GM10266 (cell line): ENCODE measurements at regions not wholly inside any gene's neighbourhood (a gene's known extent, or its start where the extent isn't known, plus 50 kb on each side); places are given as distances from the start of the nearest gene placed in this dataset.

ENCODE experiments used
- DNase-seq: peaks from one replicate; pipeline ENCODE4 v3.0.0; 2012; ENCODE audit errors: extremely low spot score
- TF ChIP-seq, protein P1 (sequence below): IDR thresholded peaks from 2 replicates; pipeline ENCODE4 v1.5.1; 2012; ENCODE audit warnings: mild to moderate bottlenecking, low read depth; ENCODE audit not compliant: control insufficient read depth, insufficient read depth; ENCODE audit errors: missing control alignments

DNA sequence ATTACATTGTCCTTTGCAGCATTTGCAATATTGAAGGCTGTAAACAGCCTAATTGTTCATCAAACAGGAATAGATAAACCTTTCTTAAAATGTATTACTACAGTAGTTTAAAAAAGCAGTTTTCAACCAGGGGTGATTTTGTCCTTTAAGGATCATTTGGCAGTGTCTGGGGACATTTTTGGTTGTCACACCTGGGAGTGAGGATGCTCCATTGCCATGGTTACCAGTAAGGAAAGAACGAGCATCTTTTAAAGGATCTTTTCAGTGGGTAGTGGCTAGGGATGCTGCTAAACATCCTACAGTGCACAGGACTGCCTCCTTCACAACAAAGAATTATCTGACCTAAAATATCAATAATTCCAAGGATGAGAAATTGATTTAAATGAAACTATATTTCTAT, 596.3 kb downstream of the HINT1 start:
- TF ChIP-seq, protein P1, sequence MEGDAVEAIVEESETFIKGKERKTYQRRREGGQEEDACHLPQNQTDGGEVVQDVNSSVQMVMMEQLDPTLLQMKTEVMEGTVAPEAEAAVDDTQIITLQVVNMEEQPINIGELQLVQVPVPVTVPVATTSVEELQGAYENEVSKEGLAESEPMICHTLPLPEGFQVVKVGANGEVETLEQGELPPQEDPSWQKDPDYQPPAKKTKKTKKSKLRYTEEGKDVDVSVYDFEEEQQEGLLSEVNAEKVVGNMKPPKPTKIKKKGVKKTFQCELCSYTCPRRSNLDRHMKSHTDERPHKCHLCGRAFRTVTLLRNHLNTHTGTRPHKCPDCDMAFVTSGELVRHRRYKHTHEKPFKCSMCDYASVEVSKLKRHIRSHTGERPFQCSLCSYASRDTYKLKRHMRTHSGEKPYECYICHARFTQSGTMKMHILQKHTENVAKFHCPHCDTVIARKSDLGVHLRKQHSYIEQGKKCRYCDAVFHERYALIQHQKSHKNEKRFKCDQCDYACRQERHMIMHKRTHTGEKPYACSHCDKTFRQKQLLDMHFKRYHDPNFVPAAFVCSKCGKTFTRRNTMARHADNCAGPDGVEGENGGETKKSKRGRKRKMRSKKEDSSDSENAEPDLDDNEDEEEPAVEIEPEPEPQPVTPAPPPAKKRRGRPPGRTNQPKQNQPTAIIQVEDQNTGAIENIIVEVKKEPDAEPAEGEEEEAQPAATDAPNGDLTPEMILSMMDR = no peak
- no peak for DNase-seq

DNA sequence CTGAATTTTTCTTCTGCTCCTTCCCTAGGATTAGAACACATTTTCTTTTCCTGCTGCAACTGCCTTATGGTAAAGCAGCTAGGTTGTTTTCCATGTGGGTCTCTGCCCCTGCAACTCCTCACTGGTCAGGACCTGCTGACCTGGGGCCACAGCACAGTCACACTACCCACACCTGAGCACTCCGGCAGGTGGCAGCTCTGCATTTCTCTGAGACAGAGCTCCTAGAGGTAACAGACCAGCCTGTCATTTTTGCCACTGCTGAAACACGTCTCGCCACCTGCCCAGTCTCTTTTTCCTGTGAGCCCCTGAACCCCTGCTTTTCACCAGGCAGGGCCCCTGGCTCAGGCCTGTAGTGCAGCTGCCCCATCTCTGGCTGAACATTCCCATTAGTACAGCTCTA, 609.6 kb downstream of the HINT1 start:
- TF ChIP-seq, protein P1 = no peak
- DNase-seq = no peak

DNA sequence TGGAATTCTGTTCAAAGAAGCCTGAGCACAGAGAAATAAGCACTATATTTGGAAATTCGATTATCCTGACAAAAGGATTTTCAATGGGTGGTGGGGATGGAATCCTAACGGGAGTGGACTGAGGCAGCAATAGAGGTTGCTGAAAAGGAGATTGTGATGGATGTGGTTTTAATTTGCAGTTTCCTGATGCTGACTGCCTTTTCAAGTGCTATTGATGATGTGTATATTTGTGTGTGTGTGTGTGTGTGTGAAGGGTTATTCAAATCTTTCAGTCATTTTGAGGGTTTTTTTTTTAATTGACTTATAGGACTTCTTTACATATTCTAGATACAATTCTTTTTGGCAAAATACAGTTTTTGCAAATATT, 614.5 kb downstream of the HINT1 start:
- no peak for DNase-seq
- TF ChIP-seq, protein P1 = no peak

DNA sequence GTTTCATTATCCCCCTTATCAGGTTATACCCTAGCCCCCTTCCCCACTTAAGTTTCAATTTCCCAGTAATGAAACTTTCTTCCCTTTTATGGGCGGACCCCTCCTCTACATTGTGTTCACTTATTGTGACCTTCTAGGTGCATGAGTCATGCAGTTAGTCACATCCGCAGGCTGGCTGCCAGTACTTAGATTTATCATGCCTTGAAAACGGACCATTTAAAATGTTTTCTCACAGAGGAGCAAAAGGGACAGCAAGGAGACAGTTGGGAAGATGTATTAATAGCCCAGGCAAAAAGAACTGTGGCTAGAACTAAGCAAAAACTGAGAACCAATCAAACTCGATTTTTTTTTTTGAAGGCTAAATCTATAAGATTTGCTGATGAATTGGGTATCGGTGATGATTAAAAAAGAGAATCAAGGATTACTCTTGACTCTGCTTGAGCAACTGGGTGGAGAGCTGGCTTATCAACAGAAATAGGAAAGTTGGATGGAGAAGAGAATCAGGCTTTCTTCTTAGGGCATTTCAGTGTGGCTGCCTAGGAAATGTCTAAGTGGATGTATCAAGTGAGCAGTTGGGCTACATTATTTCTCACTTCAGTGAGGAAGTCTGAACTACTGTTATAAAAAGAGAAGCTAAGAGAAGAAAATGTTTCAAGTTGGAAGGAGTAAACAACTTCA, 615.0 kb downstream of the HINT1 start:
- TF ChIP-seq, protein P1 = no peak
- no peak for DNase-seq

DNA sequence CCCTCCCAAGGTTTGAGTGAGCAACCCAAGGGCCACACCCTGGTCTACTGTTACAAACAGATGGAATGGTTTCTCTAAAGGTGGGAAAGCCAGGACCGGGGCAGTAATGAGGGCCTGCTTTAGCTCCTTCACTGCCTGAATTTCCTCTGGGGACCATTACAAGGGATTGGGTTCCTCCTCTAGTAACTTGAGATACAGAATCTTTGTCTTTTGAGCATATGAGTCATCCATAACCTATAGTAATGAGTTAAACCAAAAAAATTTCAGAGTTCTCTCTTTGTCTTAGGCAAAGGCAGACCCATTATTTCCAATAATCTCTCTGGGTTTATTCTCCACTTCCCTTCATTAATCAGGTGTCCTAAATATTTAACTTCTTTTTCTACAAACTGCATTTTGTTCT, 618.8 kb downstream of the HINT1 start:
- no peak for DNase-seq
- TF ChIP-seq, protein P1 = no peak

DNA sequence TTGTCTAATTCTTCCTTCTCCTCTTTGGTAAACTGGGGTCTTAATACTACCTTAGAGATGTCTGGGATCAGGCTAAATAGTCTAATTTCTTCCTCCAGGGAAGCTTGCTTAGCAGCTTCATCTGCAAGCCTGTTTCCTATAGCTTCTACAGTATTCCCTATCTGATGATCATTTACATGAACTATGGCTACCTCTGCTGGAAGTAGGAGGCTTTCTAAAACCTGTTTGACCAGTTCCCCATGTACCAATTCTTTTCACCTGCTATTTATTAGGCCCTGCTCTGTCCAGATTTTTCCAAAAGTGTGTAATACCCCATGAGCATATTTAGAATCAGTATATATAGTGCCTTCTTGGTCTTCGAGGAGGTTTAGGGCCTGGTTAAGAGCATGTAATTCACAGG, 619.8 kb downstream of the HINT1 start:
- TF ChIP-seq, protein P1 = no peak
- no peak for DNase-seq

DNA sequence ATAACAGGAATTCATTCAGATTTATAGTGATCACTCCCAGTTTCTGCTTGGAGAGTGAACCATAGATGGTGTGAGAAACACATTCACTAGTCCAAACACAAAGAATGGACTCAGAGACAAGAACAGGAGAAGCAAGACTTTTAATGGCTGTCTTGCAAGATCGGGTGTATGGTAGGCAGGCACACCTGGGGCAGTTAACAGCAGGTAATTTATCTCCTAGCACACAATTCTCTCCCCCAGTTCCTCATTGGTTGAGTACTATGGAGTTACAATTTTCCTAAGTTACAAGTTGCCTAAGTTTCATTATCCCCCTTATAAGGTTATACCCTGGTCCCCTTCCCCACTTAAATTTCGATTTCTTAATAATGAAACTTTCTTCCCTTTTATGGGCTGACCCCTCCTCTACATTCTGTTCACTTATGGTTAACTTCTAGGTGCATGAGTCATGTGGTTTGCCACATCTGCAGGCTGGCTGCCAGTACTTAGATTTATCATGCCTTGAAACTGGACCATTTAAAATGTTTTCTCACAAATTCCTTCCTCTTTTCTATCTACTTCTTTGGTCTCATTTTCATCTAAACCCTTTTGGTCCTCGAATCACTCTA, 623.3 kb downstream of the HINT1 start:
- TF ChIP-seq, protein P1 = no peak
- no peak for DNase-seq
